IMR-90 (cell line): ENCODE measurements at regions not wholly inside any gene's neighbourhood (a gene's known extent, or its start where the extent isn't known, plus 50 kb on each side); places are given as distances from the start of the nearest gene placed in this dataset.

Source experiments
- ATAC-seq: fragments of 200-7000 bp; cut with Tn5 transposase; 2 replicates; pipeline ENCODE4 v1.9.1; 2020; ENCODE audit warnings: low read depth, mild to moderate bottlenecking, moderate library complexity
- BruUV-seq: library from RNA; stranded (reverse); fragments of 400-500 nt; replicated peaks from 2 replicates; lab custom pipeline; 2021; lab: Mats Ljungman, UMichigan
- CTCF ChIA-PET: fragments of 300-600 bp; formaldehyde crosslinking; extraction: SDS; loops from one replicate; lab custom pipeline; 2021; ENCODE audit warnings: antibody characterized with exemption; lab: Yijun Ruan, JAX
- POLR2A ChIA-PET: fragments of 300-600 bp; sonication (Branson Sonifier 250); formaldehyde crosslinking; loops from one replicate; lab custom pipeline; 2022; ENCODE audit warnings: antibody characterized with exemption; ENCODE audit not compliant: unreplicated experiment; lab: Charles Lee
- DNase-seq: peaks from one replicate; pipeline ENCODE4 v3.0.0; 2013
- H2AFZ ChIP-seq: replicated peaks from 2 replicates; pipeline ENCODE3; 2013; ENCODE audit warnings: low read length, mild to moderate bottlenecking; ENCODE audit not compliant: poor library complexity
- H2AK5ac ChIP-seq: 2 replicates; pipeline ENCODE4 v1.6.1; 2013; ENCODE audit warnings: low read depth, low read length, inconsistent platforms
- H2AK9ac ChIP-seq: replicated peaks from 2 replicates; pipeline ENCODE3; 2013; ENCODE audit warnings: mild to moderate bottlenecking, low read depth, low read length, moderate library complexity; ENCODE audit not compliant: poor library complexity
- H2BK120ac ChIP-seq: 2 replicates; pipeline ENCODE4 v1.6.1; 2013; ENCODE audit warnings: low read depth, low read length, inconsistent platforms
- H2BK15ac ChIP-seq: 3 replicates; pipeline ENCODE4 v1.6.1; 2013; ENCODE audit warnings: low read depth, low read length, inconsistent platforms
- H2BK20ac ChIP-seq: 2 replicates; pipeline ENCODE4 v1.6.1; 2013; ENCODE audit warnings: low read depth, mild to moderate bottlenecking, inconsistent platforms, low read length, moderate library complexity
- H2BK5ac ChIP-seq: 2 replicates; pipeline ENCODE4 v1.6.1; 2013; ENCODE audit warnings: mild to moderate bottlenecking, low read depth, low read length, inconsistent platforms; ENCODE audit not compliant: poor library complexity, severe bottlenecking
- H3K14ac ChIP-seq: replicated peaks from 2 replicates; pipeline ENCODE4 v1.6.1; 2013; ENCODE audit warnings: low read depth, low read length, inconsistent platforms
- H3K18ac ChIP-seq: 2 replicates; pipeline ENCODE4 v1.6.1; 2013; ENCODE audit warnings: low read depth, low read length, control low read depth
- H3K23ac ChIP-seq: 2 replicates; pipeline ENCODE4 v1.6.1; 2013; ENCODE audit warnings: low read depth, low read length, inconsistent platforms
- H3K27ac ChIP-seq: 2 replicates; pipeline ENCODE4 v1.5.1; 2013; ENCODE audit warnings: mild to moderate bottlenecking, control low read depth, low read length; ENCODE audit not compliant: insufficient read depth
- H3K27me3 ChIP-seq: 2 replicates; pipeline ENCODE4 v1.6.1; 2013; ENCODE audit warnings: low read length; ENCODE audit not compliant: control insufficient read depth, insufficient read depth
- H3K36me3 ChIP-seq: 2 replicates; pipeline ENCODE4 v1.6.1; 2013; ENCODE audit warnings: low read length, mixed read lengths; ENCODE audit not compliant: control insufficient read depth, insufficient read depth
- H3K4ac ChIP-seq: 2 replicates; pipeline ENCODE4 v1.6.1; 2013; ENCODE audit warnings: low read depth, low read length, inconsistent platforms
- H3K4me1 ChIP-seq: 2 replicates; pipeline ENCODE4 v1.6.1; 2013; ENCODE audit warnings: low read length, mixed read lengths; ENCODE audit not compliant: control insufficient read depth, insufficient read depth
- H3K4me2 ChIP-seq: 2 replicates; pipeline ENCODE4 v1.6.1; 2013; ENCODE audit warnings: low read depth, mild to moderate bottlenecking, control low read depth, low read length, moderate library complexity
- H3K4me3 ChIP-seq: 2 replicates; pipeline ENCODE4 v1.5.1; 2013; ENCODE audit warnings: low read depth, mild to moderate bottlenecking, control low read depth, low read length, moderate library complexity; ENCODE audit not compliant: insufficient read depth
- H3K56ac ChIP-seq: 2 replicates; pipeline ENCODE4 v1.6.1; 2013; ENCODE audit warnings: low read length, inconsistent platforms; ENCODE audit not compliant: insufficient read depth; ENCODE audit errors: extremely low read depth
- H3K79me1 ChIP-seq, 2 experiments: 2 replicates each; pipeline ENCODE4 v1.6.1; 2013; ENCODE audit warnings: low read length in 2 of 2, inconsistent platforms in 1 of 2, low read depth in 1 of 2
- H3K9ac ChIP-seq: 2 replicates; pipeline ENCODE4 v1.6.1; 2013; ENCODE audit warnings: low read depth, low read length, control low read depth
- H3K9me1 ChIP-seq: 2 replicates; pipeline ENCODE4 v1.6.1; 2013; ENCODE audit warnings: low read length, inconsistent platforms; ENCODE audit not compliant: insufficient read depth
- H3K9me3 ChIP-seq: 2 replicates; pipeline ENCODE4 v1.6.1; 2013; ENCODE audit warnings: low read length; ENCODE audit not compliant: control insufficient read depth, insufficient read depth
- H4K20me1 ChIP-seq: 2 replicates; pipeline ENCODE4 v1.6.1; 2013; ENCODE audit warnings: low read length, inconsistent platforms; ENCODE audit not compliant: insufficient read depth
- H4K5ac ChIP-seq: 2 replicates; pipeline ENCODE4 v1.6.1; 2013; ENCODE audit warnings: mild to moderate bottlenecking, low read depth, low read length, control low read depth
- H4K8ac ChIP-seq, 2 experiments: 2 replicates each; pipeline ENCODE4 v1.6.1; 2013; ENCODE audit warnings: low read depth in 2 of 2, low read length in 2 of 2, control low read depth in 1 of 2, inconsistent platforms in 1 of 2
- H4K91ac ChIP-seq: 2 replicates; pipeline ENCODE4 v1.6.1; 2013; ENCODE audit warnings: low read depth, low read length, inconsistent platforms; ENCODE audit not compliant: insufficient read depth
- BHLHE40 ChIP-seq: fragments of 150-350 bp; IDR thresholded peaks from 2 replicates; pipeline ENCODE4 v1.6.1; 2016; ENCODE audit warnings: mild to moderate bottlenecking, low read depth, low read length
- CEBPB ChIP-seq: IDR thresholded peaks from 2 replicates; pipeline ENCODE4 v1.6.1; 2012; ENCODE audit warnings: low read depth, low read length, improper control_type of control experiment
- CHD1 ChIP-seq: IDR thresholded peaks from 2 replicates; pipeline ENCODE4 v1.6.1; 2012; ENCODE audit warnings: low read depth, low read length, improper control_type of control experiment
- CTCF ChIP-seq: conservative IDR thresholded peaks from 2 replicates; pipeline ENCODE4 v1.5.1; 2012; ENCODE audit warnings: mild to moderate bottlenecking, low read depth, low read length, improper control_type of control experiment
- FOS ChIP-seq: fragments of 150-350 bp; IDR thresholded peaks from 2 replicates; pipeline ENCODE4 v1.6.1; 2016; ENCODE audit warnings: low read depth, low read length
- MAZ ChIP-seq: IDR thresholded peaks from 2 replicates; pipeline ENCODE4 v1.6.1; 2012; ENCODE audit warnings: low read depth, mild to moderate bottlenecking, low read length, improper control_type of control experiment, moderate library complexity, borderline replicate concordance
- RCOR1 ChIP-seq: IDR thresholded peaks from 2 replicates; pipeline ENCODE4 v1.6.1; 2012; ENCODE audit warnings: mild to moderate bottlenecking, low read length, improper control_type of control experiment; ENCODE audit not compliant: insufficient replicate concordance
- WGBS, 2 experiments: methylation state at CpG; one replicate each; pipeline versions ENCODE4 v1.1.5 to v1.1.7; 2013; ENCODE audit warnings: missing lambda C conversion rate in 2 of 2; ENCODE audit not compliant: insufficient read length in 1 of 2; ENCODE audit errors: extremely low coverage in 2 of 2; 5-methylcytosine and 5-hydroxymethylcytosine counted together
- dilution Hi-C: fragments of 300-500 bp; cut with HindIII; formaldehyde crosslinking; loops from one replicate; pipeline ENCODE4 v1.14.3; 2018; ENCODE audit warnings: low sequenced_read_pairs; ENCODE audit not compliant: unreplicated experiment
- in situ Hi-C: fragments of 300-500 bp; cut with MboI; formaldehyde crosslinking; loops from 3 replicates; pipeline ENCODE4 v1.14.3; 2019; ENCODE audit warnings: low sequenced_read_pairs, inconsistent platforms, mixed read lengths
- intact Hi-C: fragments of 100-400 bp; cut with micrococcal nuclease; formaldehyde crosslinking; loops from 2 replicates; pipeline ENCODE4 v1.10.0; 2022
- TF ChIP-seq, protein P1 (sequence below): fragments of 150-350 bp; IDR thresholded peaks from 2 replicates; pipeline ENCODE4 v1.6.1; 2016; ENCODE audit warnings: low read depth, mild to moderate bottlenecking, low read length, moderate library complexity, borderline replicate concordance
- TF ChIP-seq, protein P2 (sequence below): fragments of 150-350 bp; IDR thresholded peaks from 2 replicates; pipeline ENCODE4 v1.6.1; 2017; ENCODE audit warnings: mild to moderate bottlenecking, antibody characterized with exemption, low read length, low read depth

- CTCF ChIA-PET: interaction anchor here (0.6 to 1.1 kb wide), 3 partner anchors 24 to 309 kb away, joined by 3 to 5 read pairs (median 3); no protein-coding TSS in a partner anchor
- no peak overlapping the region for H2AK9ac ChIP-seq
- BruUV-seq: no TSS peak
- H3K14ac ChIP-seq: no peak overlapping the region
- intact Hi-C loops: no loop called here
- peaks cover 13% of the 10 kb centered on the region; the same call in 1 of the 2 replicates for H3K9me1 ChIP-seq
- no peak overlapping the region for H3K4ac ChIP-seq
- no peak overlapping the region for H2BK15ac ChIP-seq
- H3K4me3 ChIP-seq: no peak overlapping the region
- no peak for ATAC-seq
- in situ Hi-C loops: no loop called here
- dilution Hi-C loops: no loop called here
- H3K23ac ChIP-seq: no peak overlapping the region
- no peak overlapping the region for H2AK5ac ChIP-seq
- POLR2A ChIA-PET: no interaction called here
- no peak overlapping the region for H3K9ac ChIP-seq
- no peak overlapping the region for H2BK120ac ChIP-seq
- H3K79me1 ChIP-seq: no peaks in the 10 kb centered on the region
- DNase-seq: no peak
- H3K18ac ChIP-seq: no peak overlapping the region
- no peak overlapping the region for H2BK5ac ChIP-seq
- no peak overlapping the region for H3K56ac ChIP-seq
- no peak overlapping the region for H4K91ac ChIP-seq
- H2AFZ ChIP-seq: no peak overlapping the region
- H4K20me1 ChIP-seq: no peaks in the 10 kb centered on the region
- no peak for TF ChIP-seq RCOR1
- TF ChIP-seq, protein P1, sequence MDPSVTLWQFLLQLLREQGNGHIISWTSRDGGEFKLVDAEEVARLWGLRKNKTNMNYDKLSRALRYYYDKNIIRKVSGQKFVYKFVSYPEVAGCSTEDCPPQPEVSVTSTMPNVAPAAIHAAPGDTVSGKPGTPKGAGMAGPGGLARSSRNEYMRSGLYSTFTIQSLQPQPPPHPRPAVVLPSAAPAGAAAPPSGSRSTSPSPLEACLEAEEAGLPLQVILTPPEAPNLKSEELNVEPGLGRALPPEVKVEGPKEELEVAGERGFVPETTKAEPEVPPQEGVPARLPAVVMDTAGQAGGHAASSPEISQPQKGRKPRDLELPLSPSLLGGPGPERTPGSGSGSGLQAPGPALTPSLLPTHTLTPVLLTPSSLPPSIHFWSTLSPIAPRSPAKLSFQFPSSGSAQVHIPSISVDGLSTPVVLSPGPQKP: no peak
- TF ChIP-seq BHLHE40: no peak
- TF ChIP-seq CEBPB: no peak
- TF ChIP-seq FOS: no peak
- no peak for TF ChIP-seq MAZ
- TF ChIP-seq, protein P2, sequence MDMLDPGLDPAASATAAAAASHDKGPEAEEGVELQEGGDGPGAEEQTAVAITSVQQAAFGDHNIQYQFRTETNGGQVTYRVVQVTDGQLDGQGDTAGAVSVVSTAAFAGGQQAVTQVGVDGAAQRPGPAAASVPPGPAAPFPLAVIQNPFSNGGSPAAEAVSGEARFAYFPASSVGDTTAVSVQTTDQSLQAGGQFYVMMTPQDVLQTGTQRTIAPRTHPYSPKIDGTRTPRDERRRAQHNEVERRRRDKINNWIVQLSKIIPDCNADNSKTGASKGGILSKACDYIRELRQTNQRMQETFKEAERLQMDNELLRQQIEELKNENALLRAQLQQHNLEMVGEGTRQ: no peak
- TF ChIP-seq CHD1: no peak
- TF ChIP-seq CTCF: no peak
- no peaks in the 10 kb centered on the region for H3K36me3 ChIP-seq
- peaks cover 4% of the 10 kb centered on the region; the same call in 1 of the 2 replicates for H3K4me1 ChIP-seq
- H4K8ac ChIP-seq: no peak overlapping the region
- no peak overlapping the region for H3K4me2 ChIP-seq
- H2BK20ac ChIP-seq: no peak overlapping the region
- WGBS, 2 experiments: no CpG with 5 or more reads among the region's 2 CpGs
- peaks cover 7% of the 10 kb centered on the region for H3K27me3 ChIP-seq
- no peak overlapping the region for H3K27ac ChIP-seq
- no peaks in the 10 kb centered on the region for H3K9me3 ChIP-seq
- no peak overlapping the region for H4K5ac ChIP-seq
Measured at GRCh38 chr22:27151407-27151806, 494.0 kb downstream of the MIAT start.
